Neutrophil (primary cell): ENCODE measurements at regions not wholly inside any gene's neighbourhood (a gene's known extent, or its start where the extent isn't known, plus 50 kb on each side); places are given as distances from the start of the nearest gene placed in this dataset.
"Not testable (repeated sequence)": the region's sequence is repeated elsewhere in the genome, so short reads cannot be mapped to it uniquely, and the experiment has no call there.

Experiments
- H3K27ac ChIP-seq: fragments of 200-600 bp; sonication (generic); 2 replicates; pipeline ENCODE4 v1.5.1; 2016; ENCODE audit warnings: mild to moderate bottlenecking, moderate library complexity
- H3K27me3 ChIP-seq: fragments of 200-600 bp; sonication (generic); 2 replicates; pipeline ENCODE4 v1.6.0; 2016; ENCODE audit warnings: mild to moderate bottlenecking
- H3K36me3 ChIP-seq: fragments of 200-600 bp; sonication (generic); 2 replicates; pipeline ENCODE4 v1.5.1; 2017
- H3K4me1 ChIP-seq, 2 experiments: fragments of 200-600 bp in 1 of 2; sonication (generic) in 1 of 2; 1 replicate in 1 of 2; 2 replicates in 1 of 2; pipeline versions ENCODE4 v1.5.1 to v1.6.1; 2013 to 2016; ENCODE audit warnings: low read depth in 1 of 2, low read length in 1 of 2, mild to moderate bottlenecking in 1 of 2, moderate library complexity in 1 of 2; ENCODE audit not compliant: control insufficient read depth in 1 of 2, insufficient read depth in 1 of 2
- H3K4me3 ChIP-seq, 2 experiments: fragments of 200-600 bp in 1 of 2; sonication (generic) in 1 of 2; 1 replicate in 1 of 2; 2 replicates in 1 of 2; pipeline ENCODE4 v1.5.1; 2013 to 2016; ENCODE audit warnings: low read depth in 1 of 2, low read length in 1 of 2, mild to moderate bottlenecking in 1 of 2, moderate library complexity in 1 of 2
- H3K9me3 ChIP-seq: fragments of 200-600 bp; sonication (generic); 2 replicates; pipeline ENCODE4 v1.5.1; 2016
- CTCF ChIP-seq: fragments of 200-600 bp; sonication (generic); IDR thresholded peaks from 2 replicates; pipeline ENCODE4 v1.5.1; 2016; ENCODE audit warnings: antibody characterized with exemption

GRCh38 chrX:139475432-139475831, 55.1 kb upstream of the F9 start:
- no peak overlapping the region for H3K4me3 ChIP-seq
- TF ChIP-seq CTCF: no peak
- H3K4me1 ChIP-seq: no peaks in the 10 kb centered on the region
- no peaks in the 10 kb centered on the region for H3K9me3 ChIP-seq
- no peak overlapping the region for H3K27ac ChIP-seq
- no peaks in the 10 kb centered on the region for H3K27me3 ChIP-seq
- no peaks in the 10 kb centered on the region for H3K36me3 ChIP-seq

DNA sequence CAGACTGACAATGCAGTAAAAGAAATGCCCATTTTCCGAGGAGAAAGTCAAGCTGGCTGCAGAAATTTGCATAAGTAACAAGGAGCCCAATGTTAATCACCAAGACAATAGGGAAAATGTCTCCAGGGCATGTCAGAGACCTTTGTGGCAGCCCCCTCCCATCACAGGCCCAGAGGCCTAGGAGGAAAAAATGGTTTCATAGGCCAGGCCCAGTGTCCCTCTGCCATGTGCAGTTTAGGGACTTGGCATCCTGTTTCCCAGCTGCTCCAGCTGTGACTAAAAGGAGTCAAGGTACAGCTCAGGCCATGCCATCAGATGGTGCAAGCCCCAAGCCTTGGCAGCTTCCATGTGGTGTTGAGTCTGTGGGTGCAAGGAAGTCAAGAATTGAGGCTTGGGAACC, 68.6 kb upstream of the F9 start:
- not testable (repeated sequence) for H3K9me3 ChIP-seq, H3K36me3 ChIP-seq, H3K27me3 ChIP-seq, H3K4me1 ChIP-seq, H3K4me3 ChIP-seq, H3K27ac ChIP-seq

DNA sequence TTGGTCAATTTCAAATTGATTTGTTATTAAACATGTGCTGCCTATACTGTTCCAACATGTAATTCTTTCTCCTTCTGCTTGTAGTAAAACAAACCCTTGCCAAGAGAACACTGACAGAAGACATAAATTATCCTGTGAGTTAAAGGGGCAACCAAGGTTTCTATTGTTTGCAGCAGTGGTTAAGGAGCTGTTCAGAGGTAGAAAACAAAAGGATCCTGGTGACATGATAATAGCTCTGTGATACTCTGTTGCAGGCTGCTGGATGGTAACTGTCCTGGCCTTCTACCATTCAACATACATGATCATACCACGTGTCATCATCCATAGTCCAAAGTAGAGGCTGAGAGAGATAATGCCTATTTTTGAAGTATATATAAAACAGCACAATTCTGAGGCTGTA, 75.8 kb upstream of the F9 start:
- Histone ChIP-seq H3K9me3 (no peaks in the 10 kb centered on the region), H3K27me3 (no peaks in the 10 kb centered on the region), H3K4me3 (no peak overlapping the region), H3K27ac (no peak overlapping the region), H3K36me3 (no peaks in the 10 kb centered on the region), H3K4me1 (no peaks in the 10 kb centered on the region)
- TF ChIP-seq CTCF: no peak

- Histone ChIP-seq H3K4me3 (no peak overlapping the region), H3K27ac (no peak overlapping the region), H3K36me3 (no peaks in the 10 kb centered on the region), H3K9me3 (no peaks in the 10 kb centered on the region), H3K4me1 (no peaks in the 10 kb centered on the region), H3K27me3 (no peaks in the 10 kb centered on the region)
- TF ChIP-seq CTCF: no peak
Observed at GRCh38 chrX:139448996-139449395, 81.5 kb upstream of the F9 start.

DNA sequence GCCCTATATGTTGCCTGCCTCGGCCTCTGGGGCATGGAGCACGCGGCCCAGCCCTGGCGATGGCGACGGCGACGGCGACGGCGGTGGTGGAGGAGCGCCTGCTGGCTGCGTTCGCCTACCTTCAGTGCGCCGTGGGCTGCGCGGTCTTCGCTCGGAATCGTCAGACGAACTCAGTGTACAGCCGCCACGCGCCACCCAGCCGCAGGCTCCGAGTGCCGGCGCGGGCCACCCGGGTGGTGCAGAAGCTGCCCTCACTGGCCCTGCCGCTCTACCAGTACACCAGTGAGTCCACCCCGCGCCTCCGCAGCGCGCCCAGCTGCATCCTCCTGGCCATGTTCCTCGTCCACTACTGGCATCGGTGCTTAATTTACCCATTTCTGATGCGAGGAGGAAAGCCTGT, 83.7 kb upstream of the F9 start:
- Histone ChIP-seq H3K4me1 (no peaks in the 10 kb centered on the region), H3K9me3 (no peaks in the 10 kb centered on the region), H3K27ac (no peak overlapping the region), H3K4me3 (no peak overlapping the region), H3K27me3 (no peaks in the 10 kb centered on the region), H3K36me3 (no peaks in the 10 kb centered on the region)
- TF ChIP-seq CTCF: no peak

DNA sequence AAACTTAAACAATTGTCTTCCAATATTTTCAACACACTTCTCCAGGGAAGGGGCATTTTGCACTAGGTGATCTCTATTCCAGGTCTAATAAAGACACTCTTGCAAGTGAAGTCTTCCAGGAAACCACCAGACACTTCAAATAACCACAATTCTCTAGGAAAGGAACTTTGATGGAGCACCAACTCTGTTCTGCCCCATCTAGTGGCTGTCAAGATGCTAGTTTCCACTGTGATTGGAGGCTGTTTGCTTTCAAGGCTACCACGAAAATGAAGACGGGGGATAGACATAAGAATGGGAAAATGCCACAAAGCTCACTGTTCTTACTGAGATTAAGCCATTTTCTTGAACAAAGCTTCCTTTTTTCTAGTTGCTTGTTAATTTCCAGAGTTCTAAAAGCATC, 100.6 kb upstream of the F9 start:
- no peak for TF ChIP-seq CTCF
- Histone ChIP-seq H3K27ac (no peak overlapping the region), H3K4me1 (no peaks in the 10 kb centered on the region), H3K36me3 (no peaks in the 10 kb centered on the region), H3K27me3 (no peaks in the 10 kb centered on the region), H3K9me3 (no peaks in the 10 kb centered on the region), H3K4me3 (no peak overlapping the region)
